Fibroblast of pulmonary artery (primary cell): ENCODE measurements at regions not wholly inside any gene's neighbourhood (a gene's known extent, or its start where the extent isn't known, plus 50 kb on each side); places are given as distances from the start of the nearest gene placed in this dataset.

Experiments used
- DNase-seq: peaks from one replicate; pipeline ENCODE4 v3.0.0-alpha.2; 2010; ENCODE audit warnings: low read depth
- H3K4me3 ChIP-seq: replicated peaks from 2 replicates; pipeline ENCODE4 v1.5.1; 2011; ENCODE audit warnings: low read depth, mild to moderate bottlenecking, control low read depth, low read length, moderate library complexity
- TF ChIP-seq, protein P1 (sequence below): IDR thresholded peaks from 2 replicates; pipeline ENCODE4 v1.5.1; 2011; ENCODE audit warnings: mild to moderate bottlenecking, control low read depth, low read length, inconsistent platforms; ENCODE audit errors: missing control alignments

DNA sequence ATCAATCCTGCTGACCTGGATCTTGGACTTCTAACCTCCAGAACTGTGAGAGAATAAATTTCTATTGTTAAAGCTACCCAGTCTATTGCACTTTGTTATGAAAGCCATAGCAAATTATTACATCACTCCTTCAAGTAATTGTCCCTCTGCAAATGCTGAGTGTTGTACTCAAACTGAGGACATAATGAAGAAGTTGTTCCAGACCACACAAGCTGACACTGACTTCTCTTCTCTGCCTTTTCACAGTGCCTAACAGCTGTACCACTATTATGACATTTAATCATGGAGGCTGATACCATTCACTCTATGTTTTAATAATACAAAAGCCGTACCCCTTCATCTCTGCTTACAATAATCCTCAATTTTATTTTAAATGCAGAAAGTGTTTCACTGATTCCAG, 424.1 kb upstream of the PIK3C3 start:
- H3K4me3 ChIP-seq = no peak overlapping the region
- TF ChIP-seq, protein P1, sequence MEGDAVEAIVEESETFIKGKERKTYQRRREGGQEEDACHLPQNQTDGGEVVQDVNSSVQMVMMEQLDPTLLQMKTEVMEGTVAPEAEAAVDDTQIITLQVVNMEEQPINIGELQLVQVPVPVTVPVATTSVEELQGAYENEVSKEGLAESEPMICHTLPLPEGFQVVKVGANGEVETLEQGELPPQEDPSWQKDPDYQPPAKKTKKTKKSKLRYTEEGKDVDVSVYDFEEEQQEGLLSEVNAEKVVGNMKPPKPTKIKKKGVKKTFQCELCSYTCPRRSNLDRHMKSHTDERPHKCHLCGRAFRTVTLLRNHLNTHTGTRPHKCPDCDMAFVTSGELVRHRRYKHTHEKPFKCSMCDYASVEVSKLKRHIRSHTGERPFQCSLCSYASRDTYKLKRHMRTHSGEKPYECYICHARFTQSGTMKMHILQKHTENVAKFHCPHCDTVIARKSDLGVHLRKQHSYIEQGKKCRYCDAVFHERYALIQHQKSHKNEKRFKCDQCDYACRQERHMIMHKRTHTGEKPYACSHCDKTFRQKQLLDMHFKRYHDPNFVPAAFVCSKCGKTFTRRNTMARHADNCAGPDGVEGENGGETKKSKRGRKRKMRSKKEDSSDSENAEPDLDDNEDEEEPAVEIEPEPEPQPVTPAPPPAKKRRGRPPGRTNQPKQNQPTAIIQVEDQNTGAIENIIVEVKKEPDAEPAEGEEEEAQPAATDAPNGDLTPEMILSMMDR = no peak
- DNase-seq = no peak

DNA sequence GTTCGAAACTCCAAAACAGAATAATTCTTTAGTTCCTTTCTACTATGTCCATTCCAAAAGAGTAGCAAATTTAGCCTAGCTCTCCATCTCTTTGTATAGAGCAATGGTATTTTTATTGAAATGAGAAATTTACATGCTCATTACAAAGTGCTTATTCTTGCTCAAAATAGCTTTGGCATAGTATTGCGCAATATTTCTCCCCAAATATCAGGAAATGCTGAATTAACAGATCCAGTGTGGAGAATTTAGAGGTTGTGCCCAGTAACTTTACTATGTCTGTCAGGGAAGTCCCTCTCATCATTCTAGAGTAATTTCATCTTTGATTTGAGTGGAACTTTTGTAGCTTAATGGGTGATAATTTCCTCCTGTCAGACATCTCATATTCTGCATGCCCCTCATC, 425.9 kb upstream of the PIK3C3 start:
- TF ChIP-seq, protein P1 = no peak
- DNase-seq = no peak

DNA sequence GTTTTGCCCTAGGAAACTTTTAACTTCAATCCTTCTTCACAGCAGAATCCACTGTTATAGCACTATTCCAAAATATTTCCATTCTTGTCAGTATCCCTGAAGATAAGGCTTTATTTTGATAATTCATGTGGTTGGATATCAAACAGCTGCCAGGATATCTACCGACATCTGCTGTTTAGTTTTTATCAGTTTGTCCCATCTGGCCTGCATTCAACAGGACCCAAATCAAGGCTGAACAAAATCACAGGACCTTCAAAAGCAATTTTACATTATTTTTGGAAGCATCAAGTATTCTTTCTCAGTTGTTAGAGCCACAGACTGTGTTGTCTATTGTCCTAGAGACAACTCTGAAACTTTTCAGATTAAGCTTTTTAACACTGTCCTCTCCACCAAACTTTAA, 429.0 kb upstream of the PIK3C3 start:
- no peak for DNase-seq
- TF ChIP-seq, protein P1 = no peak
- no peak overlapping the region for H3K4me3 ChIP-seq

More for the DNA sequence above, 425.9 kb upstream of the PIK3C3 start:
- no peak overlapping the region for H3K4me3 ChIP-seq

DNA sequence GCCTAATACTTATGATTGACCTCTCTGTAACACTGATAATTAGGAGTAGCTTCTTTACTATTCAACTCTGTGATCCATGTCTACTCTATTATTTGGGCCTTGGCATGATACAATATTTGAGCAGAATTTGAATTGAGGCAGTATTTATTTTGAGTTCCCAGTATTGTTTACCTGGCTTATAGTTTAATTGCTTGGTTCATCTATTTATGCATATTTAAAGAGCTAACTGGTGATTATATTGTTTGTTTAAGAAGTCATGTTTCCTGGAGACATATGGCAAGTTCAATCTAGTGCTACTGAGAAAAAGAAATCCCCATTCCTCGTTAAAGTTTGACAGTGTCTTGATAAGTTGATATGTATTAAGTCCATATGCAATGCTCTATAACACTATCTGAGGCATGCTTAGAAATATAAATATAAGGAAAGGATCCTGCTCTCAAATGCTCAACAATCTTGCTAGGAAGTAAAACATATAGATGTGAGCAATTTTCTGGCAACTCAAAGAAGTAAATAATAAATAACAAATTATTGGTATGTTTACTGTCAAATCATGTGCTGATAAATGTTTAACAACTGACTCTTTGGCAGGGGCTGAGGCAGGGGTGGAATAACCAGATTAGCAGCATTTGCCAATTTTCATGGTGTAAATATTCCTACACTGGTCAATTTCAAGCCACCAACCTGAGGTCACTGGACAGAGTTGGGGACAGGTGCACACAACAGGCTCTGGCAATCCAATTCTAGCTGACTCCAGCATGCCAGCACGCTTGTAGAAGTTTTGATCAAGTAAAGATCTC, 430.2 kb upstream of the PIK3C3 start:
- H3K4me3 ChIP-seq = no peak overlapping the region
- no peak for DNase-seq
- TF ChIP-seq, protein P1 = no peak

DNA sequence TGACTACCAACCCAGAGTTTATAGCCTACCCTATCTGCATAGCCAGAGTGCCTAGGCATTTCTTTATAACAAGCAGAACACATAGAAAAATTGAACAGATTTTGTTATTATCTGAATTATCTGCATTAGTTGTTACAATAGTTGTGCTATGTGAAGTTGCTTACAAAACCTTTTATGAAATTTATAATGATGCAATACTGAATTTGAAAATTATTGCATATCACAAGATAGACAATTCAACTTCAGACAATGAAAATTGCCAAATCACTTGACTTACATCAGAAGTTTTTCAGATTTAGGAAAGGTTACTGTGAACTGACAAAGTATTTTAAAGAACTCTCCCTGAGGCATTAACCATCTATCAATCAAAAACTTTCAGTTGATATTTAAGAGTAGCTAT, 437.9 kb upstream of the PIK3C3 start:
- peak; percentile 7 for DNase-seq
- H3K4me3 ChIP-seq = no peak overlapping the region
- TF ChIP-seq, protein P1 = no peak

DNA sequence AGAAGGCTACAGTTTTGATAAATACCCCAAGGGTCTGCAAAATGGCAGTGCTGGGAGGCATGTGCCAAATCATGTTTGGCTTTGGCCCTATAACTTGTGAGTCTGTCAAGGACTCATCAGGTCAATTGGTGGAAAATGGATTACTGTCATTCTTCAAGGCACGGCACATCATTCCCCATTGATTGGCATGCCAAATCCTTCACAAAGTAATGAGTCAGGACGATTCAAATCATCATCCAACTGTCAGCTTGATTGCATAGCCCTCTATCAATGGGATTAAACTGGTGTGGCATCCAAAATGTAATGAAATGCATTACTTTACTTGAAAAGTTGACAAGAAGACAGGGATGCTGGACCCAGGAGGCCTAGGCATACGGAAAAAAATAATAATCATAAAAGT, 441.6 kb upstream of the PIK3C3 start:
- TF ChIP-seq, protein P1 = no peak
- H3K4me3 ChIP-seq = no peak overlapping the region
- DNase-seq = no peak

DNA sequence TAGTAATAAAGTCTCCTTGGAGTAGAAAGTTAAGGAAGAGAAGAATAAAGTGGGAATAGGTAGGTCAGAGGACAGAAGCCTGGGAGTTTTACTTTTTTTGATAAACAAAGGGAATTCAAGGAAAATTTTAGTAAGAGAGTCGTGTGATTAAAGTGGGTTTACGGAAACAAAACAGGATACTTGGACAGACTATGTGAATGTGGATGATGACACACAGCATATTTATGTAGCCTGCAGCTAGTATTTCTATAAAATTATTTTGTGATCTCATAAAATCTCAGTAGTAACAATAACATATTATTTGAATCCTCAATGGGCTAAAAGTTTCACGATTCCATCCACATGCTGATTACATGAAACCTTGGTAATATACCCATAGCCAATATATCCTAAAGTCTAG, 450.7 kb upstream of the PIK3C3 start:
- no peak for DNase-seq
- TF ChIP-seq, protein P1 = no peak

More for the DNA sequence above, 450.7 kb upstream of the PIK3C3 start:
- H3K4me3 ChIP-seq = no peak overlapping the region
